WTC11 (cell line): ENCODE measurements at regions not wholly inside any gene's neighbourhood (a gene's known extent, or its start where the extent isn't known, plus 50 kb on each side); places are given as distances from the start of the nearest gene placed in this dataset.

Source experiments
- ATAC-seq: fragments of 200-7000 bp; cut with Tn5 transposase; 2 replicates; pipeline ENCODE4 v1.10.0; 2021; ENCODE audit warnings: mild to moderate bottlenecking, moderate library complexity
- CTCF ChIA-PET: fragments of 300-600 bp; sonication (Branson Sonifier 250); formaldehyde crosslinking; loops from one replicate; lab custom pipeline; 2021; ENCODE audit warnings: antibody characterized with exemption; lab: Charles Lee
- POLR2A ChIA-PET: fragments of 350-600 bp; sonication (Branson Sonifier 250); formaldehyde crosslinking; loops from one replicate; lab custom pipeline; 2021; ENCODE audit warnings: antibody characterized with exemption; lab: Charles Lee
- DNase-seq: peaks from one replicate; pipeline ENCODE4 v3.0.0; 2021; ENCODE audit warnings: low spot score
- H3K27ac Mint-ChIP-seq: 2 replicates; pipeline ENCODE4 v1.8.0; 2021; ENCODE audit warnings: mixed read lengths
- H3K27me3 Mint-ChIP-seq: 2 replicates; pipeline ENCODE4 v1.8.0; 2021; ENCODE audit warnings: low read depth, mild to moderate bottlenecking, moderate library complexity, mixed read lengths
- H3K36me3 Mint-ChIP-seq: 2 replicates; pipeline ENCODE4 v1.8.0; 2021; ENCODE audit warnings: mixed read lengths
- H3K4me1 Mint-ChIP-seq: 2 replicates; pipeline ENCODE4 v1.8.0; 2022; ENCODE audit warnings: mixed read lengths
- H3K4me3 Mint-ChIP-seq: 2 replicates; pipeline ENCODE4 v1.8.0; 2021; ENCODE audit warnings: mild to moderate bottlenecking, moderate library complexity, mixed read lengths
- H3K9me3 Mint-ChIP-seq: 2 replicates; pipeline ENCODE4 v1.8.0; 2021; ENCODE audit warnings: mixed read lengths
- ATF1 ChIP-seq: sonication (generic); formaldehyde crosslinking; IDR thresholded peaks from 2 replicates; pipeline ENCODE4 v1.8.1; 2023; ENCODE audit warnings: mild to moderate bottlenecking, moderate library complexity, missing genetic modification reagents
- ATF6 ChIP-seq: sonication (generic); formaldehyde crosslinking; IDR thresholded peaks from 2 replicates; pipeline ENCODE4 v1.8.1; 2023; ENCODE audit warnings: mild to moderate bottlenecking, missing genetic modification reagents
- CBFB ChIP-seq: sonication (generic); formaldehyde crosslinking; IDR thresholded peaks from 2 replicates; pipeline ENCODE4 v1.8.1; 2022; ENCODE audit warnings: mild to moderate bottlenecking, low read depth, missing genetic modification reagents
- CREB1 ChIP-seq: sonication (generic); formaldehyde crosslinking; IDR thresholded peaks from 2 replicates; pipeline ENCODE4 v1.8.0; 2023; ENCODE audit warnings: mild to moderate bottlenecking, missing genetic modification reagents
- FOXJ3 ChIP-seq: sonication (generic); formaldehyde crosslinking; IDR thresholded peaks from 2 replicates; pipeline ENCODE4 v1.9.0; 2021; ENCODE audit warnings: missing genetic modification reagents, mild to moderate bottlenecking, borderline replicate concordance
- GABPB1 ChIP-seq: sonication (generic); formaldehyde crosslinking; IDR thresholded peaks from 2 replicates; pipeline ENCODE4 v1.8.1; 2023; ENCODE audit warnings: mild to moderate bottlenecking, missing genetic modification reagents
- IRF2 ChIP-seq: sonication (generic); formaldehyde crosslinking; IDR thresholded peaks from 2 replicates; pipeline ENCODE4 v1.8.0; 2022; ENCODE audit warnings: low read depth, missing genetic modification reagents, borderline replicate concordance
- MXD4 ChIP-seq: fragments of 250-450 bp; sonication (Bioruptor Pico); IDR thresholded peaks from 2 replicates; pipeline ENCODE4 v1.8.0; 2021; ENCODE audit warnings: mild to moderate bottlenecking, moderate library complexity, borderline replicate concordance
- NFE2L1 ChIP-seq: sonication (generic); formaldehyde crosslinking; IDR thresholded peaks from 2 replicates; pipeline ENCODE4 v1.8.1; 2023; ENCODE audit warnings: missing genetic modification reagents
- NR3C1 ChIP-seq: sonication (generic); formaldehyde crosslinking; conservative IDR thresholded peaks from 2 replicates; pipeline ENCODE4 v1.8.1; 2023; ENCODE audit warnings: low read depth, mild to moderate bottlenecking, missing genetic modification reagents
- RELA ChIP-seq: sonication (generic); formaldehyde crosslinking; IDR thresholded peaks from 2 replicates; pipeline ENCODE4 v1.8.1; 2022; ENCODE audit warnings: missing genetic modification reagents, mild to moderate bottlenecking, borderline replicate concordance
- STAT6 ChIP-seq: sonication (generic); formaldehyde crosslinking; conservative IDR thresholded peaks from 2 replicates; pipeline ENCODE4 v1.8.1; 2023; ENCODE audit warnings: mild to moderate bottlenecking, low read depth, missing genetic modification reagents, moderate library complexity
- USF1 ChIP-seq: sonication (generic); formaldehyde crosslinking; IDR thresholded peaks from 2 replicates; pipeline ENCODE4 v1.8.0; 2022; ENCODE audit warnings: mild to moderate bottlenecking, missing genetic modification reagents
- ZNF281 ChIP-seq: sonication (generic); formaldehyde crosslinking; IDR thresholded peaks from 2 replicates; pipeline ENCODE4 v1.8.0; 2023; ENCODE audit warnings: mild to moderate bottlenecking, missing genetic modification reagents
- ZNF512 ChIP-seq: sonication (generic); formaldehyde crosslinking; IDR thresholded peaks from 2 replicates; pipeline ENCODE4 v1.8.1; 2022; ENCODE audit warnings: missing genetic modification reagents, borderline replicate concordance
- TF ChIP-seq, protein P1 (sequence below): fragments of 250-450 bp; sonication (Bioruptor Pico); IDR thresholded peaks from 2 replicates; pipeline ENCODE4 v1.8.0; 2021; ENCODE audit warnings: mild to moderate bottlenecking
- TF ChIP-seq, protein P2 (sequence below): sonication (generic); formaldehyde crosslinking; IDR thresholded peaks from 2 replicates; pipeline ENCODE4 v1.8.1; 2023; ENCODE audit warnings: mild to moderate bottlenecking, missing genetic modification reagents, moderate library complexity
- TF ChIP-seq, protein P3 (sequence below): sonication (generic); formaldehyde crosslinking; IDR thresholded peaks from 2 replicates; pipeline ENCODE4 v1.8.0; 2022; ENCODE audit warnings: mild to moderate bottlenecking, missing genetic modification reagents

GRCh38 chr15:31897746-31898145, 132.6 kb upstream of the CHRNA7 start:
- POLR2A ChIA-PET = no interaction called here
- CTCF ChIA-PET = interaction anchor here (0.9 kb wide), 1 partner anchor 80 kb away, joined by 3 read pairs; no protein-coding TSS in a partner anchor

DNA sequence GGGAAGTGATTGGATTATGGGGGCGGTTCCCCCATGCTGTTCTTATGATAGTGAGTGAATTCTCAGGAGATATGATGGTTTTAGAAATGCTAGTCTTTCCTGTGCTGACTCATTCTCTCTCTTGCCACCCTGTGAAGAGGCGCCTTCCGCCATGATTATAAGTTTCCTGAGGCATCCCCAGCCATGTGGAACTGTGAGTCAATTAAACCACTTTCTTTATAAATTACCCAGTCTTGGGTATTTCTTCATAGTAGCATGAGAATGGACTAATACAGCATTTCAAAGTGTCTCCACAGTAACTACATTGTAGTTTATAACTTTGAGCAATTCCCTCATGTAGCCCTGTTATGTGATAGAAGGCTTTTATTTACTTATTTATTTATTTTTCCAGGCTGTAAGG, 128.8 kb upstream of the CHRNA7 start:
- CTCF ChIA-PET = no interaction called here
- H3K4me1 Mint-ChIP-seq = peaks cover 25% of the 10 kb centered on the region
- peaks cover 30% of the 10 kb centered on the region for H3K9me3 Mint-ChIP-seq
- H3K36me3 Mint-ChIP-seq = peaks cover 8% of the 10 kb centered on the region; the same call in 1 of the 2 replicates
- no peak overlapping the region for H3K4me3 Mint-ChIP-seq
- POLR2A ChIA-PET = no interaction called here
- DNase-seq (no peak), ATAC-seq (no peak)
- no peak overlapping the region for H3K27ac Mint-ChIP-seq
- H3K27me3 Mint-ChIP-seq = no peaks in the 10 kb centered on the region
- no peak for TF ChIP-seq NFE2L1 (CRISPR knock-in tag)
- TF ChIP-seq GABPB1 (CRISPR knock-in tag) = no peak
- no peak for TF ChIP-seq CBFB
- TF ChIP-seq ATF1 (CRISPR knock-in tag) = no peak
- TF ChIP-seq ZNF512 (CRISPR knock-in tag) = no peak
- TF ChIP-seq USF1 (CRISPR knock-in tag) = no peak
- no peak for TF ChIP-seq STAT6 (CRISPR knock-in tag)
- TF ChIP-seq, protein P1, sequence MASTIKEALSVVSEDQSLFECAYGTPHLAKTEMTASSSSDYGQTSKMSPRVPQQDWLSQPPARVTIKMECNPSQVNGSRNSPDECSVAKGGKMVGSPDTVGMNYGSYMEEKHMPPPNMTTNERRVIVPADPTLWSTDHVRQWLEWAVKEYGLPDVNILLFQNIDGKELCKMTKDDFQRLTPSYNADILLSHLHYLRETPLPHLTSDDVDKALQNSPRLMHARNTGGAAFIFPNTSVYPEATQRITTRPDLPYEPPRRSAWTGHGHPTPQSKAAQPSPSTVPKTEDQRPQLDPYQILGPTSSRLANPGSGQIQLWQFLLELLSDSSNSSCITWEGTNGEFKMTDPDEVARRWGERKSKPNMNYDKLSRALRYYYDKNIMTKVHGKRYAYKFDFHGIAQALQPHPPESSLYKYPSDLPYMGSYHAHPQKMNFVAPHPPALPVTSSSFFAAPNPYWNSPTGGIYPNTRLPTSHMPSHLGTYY (CRISPR knock-in tag) = no peak
- TF ChIP-seq, protein P2, sequence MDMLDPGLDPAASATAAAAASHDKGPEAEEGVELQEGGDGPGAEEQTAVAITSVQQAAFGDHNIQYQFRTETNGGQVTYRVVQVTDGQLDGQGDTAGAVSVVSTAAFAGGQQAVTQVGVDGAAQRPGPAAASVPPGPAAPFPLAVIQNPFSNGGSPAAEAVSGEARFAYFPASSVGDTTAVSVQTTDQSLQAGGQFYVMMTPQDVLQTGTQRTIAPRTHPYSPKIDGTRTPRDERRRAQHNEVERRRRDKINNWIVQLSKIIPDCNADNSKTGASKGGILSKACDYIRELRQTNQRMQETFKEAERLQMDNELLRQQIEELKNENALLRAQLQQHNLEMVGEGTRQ (CRISPR knock-in tag) = no peak
- TF ChIP-seq CREB1 = no peak
- TF ChIP-seq, protein P3, sequence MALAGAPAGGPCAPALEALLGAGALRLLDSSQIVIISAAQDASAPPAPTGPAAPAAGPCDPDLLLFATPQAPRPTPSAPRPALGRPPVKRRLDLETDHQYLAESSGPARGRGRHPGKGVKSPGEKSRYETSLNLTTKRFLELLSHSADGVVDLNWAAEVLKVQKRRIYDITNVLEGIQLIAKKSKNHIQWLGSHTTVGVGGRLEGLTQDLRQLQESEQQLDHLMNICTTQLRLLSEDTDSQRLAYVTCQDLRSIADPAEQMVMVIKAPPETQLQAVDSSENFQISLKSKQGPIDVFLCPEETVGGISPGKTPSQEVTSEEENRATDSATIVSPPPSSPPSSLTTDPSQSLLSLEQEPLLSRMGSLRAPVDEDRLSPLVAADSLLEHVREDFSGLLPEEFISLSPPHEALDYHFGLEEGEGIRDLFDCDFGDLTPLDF = no peak
- TF ChIP-seq RELA (CRISPR knock-in tag) = no peak
- TF ChIP-seq NR3C1 (CRISPR knock-in tag) = no peak

More at GRCh38 chr15:31897746-31898145, 132.6 kb upstream of the CHRNA7 start:
- H3K27me3 Mint-ChIP-seq = no peaks in the 10 kb centered on the region
- ATAC-seq = no peak
- TF ChIP-seq ZNF281 (CRISPR knock-in tag) (no peak), IRF2 (CRISPR knock-in tag) (no peak), MXD4 (CRISPR knock-in tag) (no peak), FOXJ3 (CRISPR knock-in tag) (no peak), ATF6 (CRISPR knock-in tag) (no peak)
- TF ChIP-seq, all 79 proteins: peak for 0
- Mint-ChIP-seq H3K27ac (no peak overlapping the region), H3K4me3 (no peak overlapping the region), H3K9me3 (peaks cover 38% of the 10 kb centered on the region), H3K4me1 (no peaks in the 10 kb centered on the region), H3K36me3 (peaks cover 8% of the 10 kb centered on the region; the same call in 1 of the 2 replicates)
- DNase-seq = no peak
